ENCODE measurements at regions not wholly inside any gene's neighbourhood (a gene's known extent, or its start where the extent isn't known, plus 50 kb on each side); places are given as distances from the start of the nearest gene placed in this dataset.

DNA sequence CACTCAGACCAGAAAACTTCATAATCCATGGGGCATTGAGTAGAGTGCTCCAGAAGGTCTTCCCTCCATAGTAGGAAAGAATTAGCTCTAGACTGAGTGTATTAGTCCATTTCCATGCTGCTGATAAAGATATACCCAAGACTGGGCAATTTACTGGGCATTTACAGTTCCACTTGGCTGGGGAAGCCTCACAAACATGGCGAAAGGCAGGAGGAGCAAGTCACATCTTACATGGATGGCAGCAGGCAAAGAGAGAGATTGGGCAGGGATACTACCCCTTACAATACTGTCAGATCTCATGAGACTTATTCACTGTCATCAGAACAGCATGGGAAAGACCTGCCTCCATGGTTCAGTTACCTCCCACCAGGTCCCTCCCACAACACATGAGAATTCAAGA lies 300.6 kb upstream of the TMEM132C start:
- Histone ChIP-seq H3K4me3 (ENCODE audit: low read length) (no peak overlapping the region), H3K79me2 (replicated peaks; ENCODE audit: insufficient read depth, low read length) (no peaks in the 10 kb centered on the region)

DNA sequence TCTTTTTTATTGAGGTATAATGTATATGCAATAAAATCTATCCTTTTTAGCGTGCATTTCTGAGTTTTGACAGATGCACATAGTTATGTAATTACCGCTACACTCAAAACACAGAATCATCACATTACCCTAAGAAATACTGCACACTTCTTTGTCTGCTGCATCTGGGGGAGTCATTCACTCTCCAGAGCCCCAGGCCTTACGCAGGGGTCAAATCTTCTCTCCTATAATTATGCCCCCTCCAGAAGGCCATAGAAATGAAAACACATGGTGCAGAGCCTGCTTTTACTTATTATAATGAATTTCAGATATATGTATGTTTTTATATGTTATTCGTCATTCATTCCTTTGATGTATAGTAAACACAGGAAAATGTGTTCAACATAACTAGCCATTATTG lies 296.5 kb upstream of the TMEM132C start:
- Histone ChIP-seq H3K36me3 (ENCODE audit: insufficient read depth, low read length) (no peaks in the 10 kb centered on the region), H3K27me3 (ENCODE audit: insufficient read depth, low read depth, low read length) (no peaks in the 10 kb centered on the region), H2AFZ (ENCODE audit: low read depth, low read length) (no peak overlapping the region), H3K9me2 (ENCODE audit: insufficient read depth, low read length) (no peaks in the 10 kb centered on the region), H3K4me2 (ENCODE audit: low read length) (no peak overlapping the region), H4K20me1 (ENCODE audit: insufficient read depth) (no peaks in the 10 kb centered on the region), H3K9ac (ENCODE audit: low read length) (no peak overlapping the region), H3K9me3 (ENCODE audit: low read length) (no peaks in the 10 kb centered on the region), H3K79me2 (replicated peaks; ENCODE audit: insufficient read depth, low read length) (no peaks in the 10 kb centered on the region), H3K4me3 (ENCODE audit: low read length) (no peak overlapping the region), H3F3A (ENCODE audit: insufficient read depth, low read length, poor library complexity, severe bottlenecking) (no peaks in the 10 kb centered on the region), H3K27ac (ENCODE audit: low read length) (no peak overlapping the region)
- TF ChIP-seq TAF1 (IDR thresholded peaks at IDR 0.05; ENCODE audit: low read depth) = no peak
- TF ChIP-seq MXI1 (conservative IDR thresholded peaks at IDR 0.05; ENCODE audit: poor library complexity, severe bottlenecking) = no peak
- no peak for TF ChIP-seq POLR2AphosphoS5 (IDR thresholded peaks at IDR 0.05)
- TF ChIP-seq EZH2 (IDR thresholded peaks at IDR 0.05; ENCODE audit: borderline replicate concordance, insufficient read depth, low read length, poor library complexity, severe bottlenecking) = no peak
- TF ChIP-seq, protein P1, sequence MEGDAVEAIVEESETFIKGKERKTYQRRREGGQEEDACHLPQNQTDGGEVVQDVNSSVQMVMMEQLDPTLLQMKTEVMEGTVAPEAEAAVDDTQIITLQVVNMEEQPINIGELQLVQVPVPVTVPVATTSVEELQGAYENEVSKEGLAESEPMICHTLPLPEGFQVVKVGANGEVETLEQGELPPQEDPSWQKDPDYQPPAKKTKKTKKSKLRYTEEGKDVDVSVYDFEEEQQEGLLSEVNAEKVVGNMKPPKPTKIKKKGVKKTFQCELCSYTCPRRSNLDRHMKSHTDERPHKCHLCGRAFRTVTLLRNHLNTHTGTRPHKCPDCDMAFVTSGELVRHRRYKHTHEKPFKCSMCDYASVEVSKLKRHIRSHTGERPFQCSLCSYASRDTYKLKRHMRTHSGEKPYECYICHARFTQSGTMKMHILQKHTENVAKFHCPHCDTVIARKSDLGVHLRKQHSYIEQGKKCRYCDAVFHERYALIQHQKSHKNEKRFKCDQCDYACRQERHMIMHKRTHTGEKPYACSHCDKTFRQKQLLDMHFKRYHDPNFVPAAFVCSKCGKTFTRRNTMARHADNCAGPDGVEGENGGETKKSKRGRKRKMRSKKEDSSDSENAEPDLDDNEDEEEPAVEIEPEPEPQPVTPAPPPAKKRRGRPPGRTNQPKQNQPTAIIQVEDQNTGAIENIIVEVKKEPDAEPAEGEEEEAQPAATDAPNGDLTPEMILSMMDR (IDR thresholded peaks at IDR 0.05; ENCODE audit: poor library complexity, severe bottlenecking) = no peak
- TF ChIP-seq EP300 (conservative IDR thresholded peaks at IDR 0.05; ENCODE audit: poor library complexity, severe bottlenecking) = no peak
- TF ChIP-seq RAD21 (conservative IDR thresholded peaks at IDR 0.05) = no peak
- TF ChIP-seq, protein P2, sequence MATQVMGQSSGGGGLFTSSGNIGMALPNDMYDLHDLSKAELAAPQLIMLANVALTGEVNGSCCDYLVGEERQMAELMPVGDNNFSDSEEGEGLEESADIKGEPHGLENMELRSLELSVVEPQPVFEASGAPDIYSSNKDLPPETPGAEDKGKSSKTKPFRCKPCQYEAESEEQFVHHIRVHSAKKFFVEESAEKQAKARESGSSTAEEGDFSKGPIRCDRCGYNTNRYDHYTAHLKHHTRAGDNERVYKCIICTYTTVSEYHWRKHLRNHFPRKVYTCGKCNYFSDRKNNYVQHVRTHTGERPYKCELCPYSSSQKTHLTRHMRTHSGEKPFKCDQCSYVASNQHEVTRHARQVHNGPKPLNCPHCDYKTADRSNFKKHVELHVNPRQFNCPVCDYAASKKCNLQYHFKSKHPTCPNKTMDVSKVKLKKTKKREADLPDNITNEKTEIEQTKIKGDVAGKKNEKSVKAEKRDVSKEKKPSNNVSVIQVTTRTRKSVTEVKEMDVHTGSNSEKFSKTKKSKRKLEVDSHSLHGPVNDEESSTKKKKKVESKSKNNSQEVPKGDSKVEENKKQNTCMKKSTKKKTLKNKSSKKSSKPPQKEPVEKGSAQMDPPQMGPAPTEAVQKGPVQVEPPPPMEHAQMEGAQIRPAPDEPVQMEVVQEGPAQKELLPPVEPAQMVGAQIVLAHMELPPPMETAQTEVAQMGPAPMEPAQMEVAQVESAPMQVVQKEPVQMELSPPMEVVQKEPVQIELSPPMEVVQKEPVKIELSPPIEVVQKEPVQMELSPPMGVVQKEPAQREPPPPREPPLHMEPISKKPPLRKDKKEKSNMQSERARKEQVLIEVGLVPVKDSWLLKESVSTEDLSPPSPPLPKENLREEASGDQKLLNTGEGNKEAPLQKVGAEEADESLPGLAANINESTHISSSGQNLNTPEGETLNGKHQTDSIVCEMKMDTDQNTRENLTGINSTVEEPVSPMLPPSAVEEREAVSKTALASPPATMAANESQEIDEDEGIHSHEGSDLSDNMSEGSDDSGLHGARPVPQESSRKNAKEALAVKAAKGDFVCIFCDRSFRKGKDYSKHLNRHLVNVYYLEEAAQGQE (IDR thresholded peaks at IDR 0.05; ENCODE audit: borderline replicate concordance) = no peak
- no peak for TF ChIP-seq SMC3 (conservative IDR thresholded peaks at IDR 0.05; ENCODE audit: poor library complexity)

More for the DNA sequence above, 300.6 kb upstream of the TMEM132C start:
- Histone ChIP-seq H3F3A (ENCODE audit: insufficient read depth, low read length, poor library complexity, severe bottlenecking) (no peaks in the 10 kb centered on the region), H3K27me3 (ENCODE audit: insufficient read depth, low read depth, low read length) (no peaks in the 10 kb centered on the region), H4K20me1 (ENCODE audit: insufficient read depth) (no peaks in the 10 kb centered on the region), H2AFZ (ENCODE audit: low read depth, low read length) (no peak overlapping the region), H3K27ac (ENCODE audit: low read length) (no peak overlapping the region), H3K4me2 (ENCODE audit: low read length) (no peak overlapping the region), H3K36me3 (ENCODE audit: insufficient read depth, low read length) (no peaks in the 10 kb centered on the region), H3K9me3 (ENCODE audit: low read length) (no peaks in the 10 kb centered on the region), H3K9ac (ENCODE audit: low read length) (no peak overlapping the region), H3K9me2 (ENCODE audit: insufficient read depth, low read length) (no peaks in the 10 kb centered on the region)
- no peak for TF ChIP-seq MXI1 (conservative IDR thresholded peaks at IDR 0.05; ENCODE audit: poor library complexity, severe bottlenecking)
- TF ChIP-seq TAF1 (IDR thresholded peaks at IDR 0.05; ENCODE audit: low read depth) = no peak
- TF ChIP-seq, protein P1 (IDR thresholded peaks at IDR 0.05; ENCODE audit: poor library complexity, severe bottlenecking) = no peak
- no peak for TF ChIP-seq RAD21 (conservative IDR thresholded peaks at IDR 0.05)
- no peak for TF ChIP-seq POLR2AphosphoS5 (IDR thresholded peaks at IDR 0.05)
- TF ChIP-seq, protein P2 (IDR thresholded peaks at IDR 0.05; ENCODE audit: borderline replicate concordance) = no peak
- TF ChIP-seq EP300 (conservative IDR thresholded peaks at IDR 0.05; ENCODE audit: poor library complexity, severe bottlenecking) = no peak
- no peak for TF ChIP-seq SMC3 (conservative IDR thresholded peaks at IDR 0.05; ENCODE audit: poor library complexity)
- no peak for TF ChIP-seq EZH2 (IDR thresholded peaks at IDR 0.05; ENCODE audit: borderline replicate concordance, insufficient read depth, low read length, poor library complexity, severe bottlenecking)
